ENCODE measurements at regions not wholly inside any gene's neighbourhood (a gene's known extent, or its start where the extent isn't known, plus 50 kb on each side); places are given as distances from the start of the nearest gene placed in this dataset.

- TF ChIP-seq MAX (IDR thresholded peaks at IDR 0.05) (no peak), SP2 (IDR thresholded peaks at IDR 0.05; ENCODE audit: low read length) (no peak)
Measured at GRCh38 chr10:36280890-36281499, 638.9 kb upstream of the FZD8 start (continued).
